Panc1 (cell line): ENCODE measurements at regions not wholly inside any gene's neighbourhood (a gene's known extent, or its start where the extent isn't known, plus 50 kb on each side); places are given as distances from the start of the nearest gene placed in this dataset.

Experiments
- ATAC-seq: fragments of 200-7000 bp; cut with Tn5 transposase; 2 replicates; pipeline ENCODE4 v1.9.1; 2020; ENCODE audit warnings: mild to moderate bottlenecking, moderate library complexity
- BruUV-seq: library from RNA; stranded (reverse); fragments of 400-500 nt; replicated peaks from 2 replicates; lab custom pipeline; 2021; lab: Mats Ljungman, UMichigan
- CTCF ChIA-PET: fragments of 300-600 bp; sonication (Branson Sonifier 250); formaldehyde crosslinking; loops from one replicate; lab custom pipeline; 2022; ENCODE audit warnings: antibody characterized with exemption; lab: Charles Lee
- POLR2A ChIA-PET: fragments of 300-600 bp; sonication (Branson Sonifier 250); formaldehyde crosslinking; loops from one replicate; lab custom pipeline; 2022; ENCODE audit warnings: antibody characterized with exemption; lab: Charles Lee
- DNase-seq: peaks from one replicate; pipeline ENCODE4 v3.0.0-alpha.2; 2010; ENCODE audit warnings: low read depth, low spot score
- H3K27ac ChIP-seq: 2 replicates; pipeline ENCODE4 v1.5.1; 2011; ENCODE audit warnings: mild to moderate bottlenecking, low read length, inconsistent platforms
- H3K27me3 ChIP-seq: fragments of 200-500 bp; sonication (Bioruptor generic); 2 replicates; pipeline ENCODE4 v1.6.0; 2014; ENCODE audit warnings: low read length, inconsistent platforms; ENCODE audit not compliant: control insufficient read depth, insufficient read depth
- H3K36me3 ChIP-seq: fragments of 200-500 bp; sonication (Bioruptor generic); 2 replicates; pipeline ENCODE4 v1.5.1; 2014; ENCODE audit warnings: inconsistent platforms, mild to moderate bottlenecking, low read length, moderate library complexity; ENCODE audit not compliant: control insufficient read depth, insufficient read depth
- H3K4me1 ChIP-seq: 2 replicates; pipeline ENCODE4 v1.5.1; 2011; ENCODE audit warnings: inconsistent platforms, mild to moderate bottlenecking, low read length, moderate library complexity; ENCODE audit not compliant: control insufficient read depth, insufficient read depth
- H3K4me3 ChIP-seq, 2 experiments: 2 replicates each; pipeline ENCODE4 v1.5.1; 2011 to 2012; ENCODE audit warnings: low read depth in 2 of 2, low read length in 2 of 2, mild to moderate bottlenecking in 2 of 2, inconsistent platforms in 1 of 2, moderate library complexity in 1 of 2
- H3K9me3 ChIP-seq: fragments of 200-500 bp; sonication (Bioruptor generic); 2 replicates; pipeline ENCODE4 v1.5.1; 2014; ENCODE audit warnings: low read depth, mild to moderate bottlenecking, inconsistent platforms, low read length, moderate library complexity; ENCODE audit not compliant: control insufficient read depth, insufficient read depth
- POLR2AphosphoS5 ChIP-seq: IDR thresholded peaks from 2 replicates; pipeline ENCODE4 v1.6.1; 2012; ENCODE audit warnings: mild to moderate bottlenecking, low read depth, low read length, moderate library complexity
- SIN3A ChIP-seq: IDR thresholded peaks from 2 replicates; pipeline ENCODE4 v1.6.1; 2012; ENCODE audit warnings: low read depth, mild to moderate bottlenecking, low read length, moderate library complexity, borderline replicate concordance; ENCODE audit not compliant: insufficient read depth
- TCF7L2 ChIP-seq: IDR thresholded peaks from 2 replicates; pipeline ENCODE4 v1.6.1; 2011; ENCODE audit warnings: mild to moderate bottlenecking, low read depth, low read length, inconsistent platforms
- in situ Hi-C: cut with HindIII; loops from 2 replicates; pipeline ENCODE4 v1.10.0; 2016; ENCODE audit warnings: low sequenced_read_pairs, low pct_unique_long_range_greater_than_20kb
- intact Hi-C: fragments of 100-400 bp; cut with micrococcal nuclease; formaldehyde crosslinking; loops from one replicate; pipeline ENCODE4 v1.10.0; 2022; ENCODE audit not compliant: unreplicated experiment
- TF ChIP-seq, protein P1 (sequence below): fragments of 450-650 bp; IDR thresholded peaks from 2 replicates; pipeline ENCODE4 v1.5.1; 2017; ENCODE audit warnings: mild to moderate bottlenecking
- TF ChIP-seq, protein P2 (sequence below), 2 experiments: IDR thresholded peaks; 2 replicates each; pipeline ENCODE4 v1.6.1; 2011 to 2012; ENCODE audit warnings: low read depth in 2 of 2, control low read depth in 1 of 2, low read length in 1 of 2, mild to moderate bottlenecking in 1 of 2, moderate library complexity in 1 of 2; ENCODE audit not compliant: insufficient read depth in 1 of 2

DNA sequence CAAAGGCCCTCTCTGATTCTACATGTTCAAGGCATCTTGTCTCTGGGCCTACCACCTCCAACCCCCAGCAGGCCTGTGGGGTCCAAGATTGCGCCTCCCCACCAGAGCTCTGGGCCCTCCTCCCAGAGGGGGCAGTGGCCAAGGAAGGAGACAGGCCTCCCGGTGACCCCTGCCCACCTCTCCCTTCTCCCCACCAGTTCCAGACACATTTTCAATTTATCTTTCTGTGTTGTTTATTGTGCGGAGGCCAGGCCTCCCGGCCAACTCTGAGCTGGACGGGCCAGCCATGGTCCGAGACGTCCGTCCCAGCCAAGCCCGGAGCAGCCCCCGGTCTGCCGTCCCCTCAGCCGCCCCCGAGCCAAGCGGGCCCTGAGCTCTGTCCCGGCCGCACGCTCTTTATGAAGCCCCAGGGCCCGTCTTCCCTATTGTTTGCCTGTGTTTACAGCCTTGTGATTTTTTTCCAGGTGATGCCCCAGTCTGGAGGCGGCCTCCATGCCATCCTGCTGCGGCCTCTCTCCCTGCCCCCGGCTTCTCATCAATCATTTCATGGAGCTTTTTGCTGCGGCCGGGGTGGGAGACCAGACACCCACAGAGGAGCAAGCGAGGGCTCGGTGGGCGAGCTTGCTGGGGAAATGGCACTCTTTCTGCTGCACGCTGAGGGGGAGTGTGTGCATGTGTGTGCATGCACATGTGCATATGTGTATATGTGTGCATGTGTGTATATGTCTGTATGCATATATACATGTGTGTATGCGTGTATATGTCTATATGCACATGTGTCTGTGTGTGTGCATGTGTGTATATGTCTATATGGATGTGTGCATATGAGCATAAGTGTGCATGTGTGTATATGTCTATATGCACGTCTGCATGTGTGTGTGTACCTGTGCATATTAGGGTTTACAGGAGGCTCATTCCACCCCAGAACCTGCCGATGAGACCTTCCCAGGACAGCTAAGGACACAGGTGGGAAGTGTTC lies 52.7 kb upstream of the ELN start:
- ATAC-seq (no peak), DNase-seq (no peak)
- TF ChIP-seq, protein P1, sequence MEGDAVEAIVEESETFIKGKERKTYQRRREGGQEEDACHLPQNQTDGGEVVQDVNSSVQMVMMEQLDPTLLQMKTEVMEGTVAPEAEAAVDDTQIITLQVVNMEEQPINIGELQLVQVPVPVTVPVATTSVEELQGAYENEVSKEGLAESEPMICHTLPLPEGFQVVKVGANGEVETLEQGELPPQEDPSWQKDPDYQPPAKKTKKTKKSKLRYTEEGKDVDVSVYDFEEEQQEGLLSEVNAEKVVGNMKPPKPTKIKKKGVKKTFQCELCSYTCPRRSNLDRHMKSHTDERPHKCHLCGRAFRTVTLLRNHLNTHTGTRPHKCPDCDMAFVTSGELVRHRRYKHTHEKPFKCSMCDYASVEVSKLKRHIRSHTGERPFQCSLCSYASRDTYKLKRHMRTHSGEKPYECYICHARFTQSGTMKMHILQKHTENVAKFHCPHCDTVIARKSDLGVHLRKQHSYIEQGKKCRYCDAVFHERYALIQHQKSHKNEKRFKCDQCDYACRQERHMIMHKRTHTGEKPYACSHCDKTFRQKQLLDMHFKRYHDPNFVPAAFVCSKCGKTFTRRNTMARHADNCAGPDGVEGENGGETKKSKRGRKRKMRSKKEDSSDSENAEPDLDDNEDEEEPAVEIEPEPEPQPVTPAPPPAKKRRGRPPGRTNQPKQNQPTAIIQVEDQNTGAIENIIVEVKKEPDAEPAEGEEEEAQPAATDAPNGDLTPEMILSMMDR, result no peak
- TF ChIP-seq POLR2AphosphoS5 (no peak), SIN3A (no peak), TCF7L2 (no peak)
- TF ChIP-seq, protein P2, sequence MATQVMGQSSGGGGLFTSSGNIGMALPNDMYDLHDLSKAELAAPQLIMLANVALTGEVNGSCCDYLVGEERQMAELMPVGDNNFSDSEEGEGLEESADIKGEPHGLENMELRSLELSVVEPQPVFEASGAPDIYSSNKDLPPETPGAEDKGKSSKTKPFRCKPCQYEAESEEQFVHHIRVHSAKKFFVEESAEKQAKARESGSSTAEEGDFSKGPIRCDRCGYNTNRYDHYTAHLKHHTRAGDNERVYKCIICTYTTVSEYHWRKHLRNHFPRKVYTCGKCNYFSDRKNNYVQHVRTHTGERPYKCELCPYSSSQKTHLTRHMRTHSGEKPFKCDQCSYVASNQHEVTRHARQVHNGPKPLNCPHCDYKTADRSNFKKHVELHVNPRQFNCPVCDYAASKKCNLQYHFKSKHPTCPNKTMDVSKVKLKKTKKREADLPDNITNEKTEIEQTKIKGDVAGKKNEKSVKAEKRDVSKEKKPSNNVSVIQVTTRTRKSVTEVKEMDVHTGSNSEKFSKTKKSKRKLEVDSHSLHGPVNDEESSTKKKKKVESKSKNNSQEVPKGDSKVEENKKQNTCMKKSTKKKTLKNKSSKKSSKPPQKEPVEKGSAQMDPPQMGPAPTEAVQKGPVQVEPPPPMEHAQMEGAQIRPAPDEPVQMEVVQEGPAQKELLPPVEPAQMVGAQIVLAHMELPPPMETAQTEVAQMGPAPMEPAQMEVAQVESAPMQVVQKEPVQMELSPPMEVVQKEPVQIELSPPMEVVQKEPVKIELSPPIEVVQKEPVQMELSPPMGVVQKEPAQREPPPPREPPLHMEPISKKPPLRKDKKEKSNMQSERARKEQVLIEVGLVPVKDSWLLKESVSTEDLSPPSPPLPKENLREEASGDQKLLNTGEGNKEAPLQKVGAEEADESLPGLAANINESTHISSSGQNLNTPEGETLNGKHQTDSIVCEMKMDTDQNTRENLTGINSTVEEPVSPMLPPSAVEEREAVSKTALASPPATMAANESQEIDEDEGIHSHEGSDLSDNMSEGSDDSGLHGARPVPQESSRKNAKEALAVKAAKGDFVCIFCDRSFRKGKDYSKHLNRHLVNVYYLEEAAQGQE (IDR thresholded peaks at IDR 0.05; ENCODE audit: insufficient read depth in 1 of 2, low read depth in 2 of 2, low read length in 1 of 2), result no peak
- Histone ChIP-seq H3K4me3 (no peak overlapping the region), H3K36me3 (no peaks in the 10 kb centered on the region), H3K27ac (no peak overlapping the region), H3K27me3 (no peaks in the 10 kb centered on the region), H3K4me1 (peaks cover 8% of the 10 kb centered on the region; the same call in 1 of the 2 replicates), H3K9me3 (no peaks in the 10 kb centered on the region)
- BruUV-seq, result no TSS peak
- ChIA-PET CTCF (interaction anchor here (0.6 kb wide), 1 partner anchor 89 kb away, joined by 3 read pairs; no protein-coding TSS in a partner anchor), POLR2A (no interaction called here)
- in situ Hi-C loops (no loop called here), intact Hi-C loops (no loop called here)

DNA sequence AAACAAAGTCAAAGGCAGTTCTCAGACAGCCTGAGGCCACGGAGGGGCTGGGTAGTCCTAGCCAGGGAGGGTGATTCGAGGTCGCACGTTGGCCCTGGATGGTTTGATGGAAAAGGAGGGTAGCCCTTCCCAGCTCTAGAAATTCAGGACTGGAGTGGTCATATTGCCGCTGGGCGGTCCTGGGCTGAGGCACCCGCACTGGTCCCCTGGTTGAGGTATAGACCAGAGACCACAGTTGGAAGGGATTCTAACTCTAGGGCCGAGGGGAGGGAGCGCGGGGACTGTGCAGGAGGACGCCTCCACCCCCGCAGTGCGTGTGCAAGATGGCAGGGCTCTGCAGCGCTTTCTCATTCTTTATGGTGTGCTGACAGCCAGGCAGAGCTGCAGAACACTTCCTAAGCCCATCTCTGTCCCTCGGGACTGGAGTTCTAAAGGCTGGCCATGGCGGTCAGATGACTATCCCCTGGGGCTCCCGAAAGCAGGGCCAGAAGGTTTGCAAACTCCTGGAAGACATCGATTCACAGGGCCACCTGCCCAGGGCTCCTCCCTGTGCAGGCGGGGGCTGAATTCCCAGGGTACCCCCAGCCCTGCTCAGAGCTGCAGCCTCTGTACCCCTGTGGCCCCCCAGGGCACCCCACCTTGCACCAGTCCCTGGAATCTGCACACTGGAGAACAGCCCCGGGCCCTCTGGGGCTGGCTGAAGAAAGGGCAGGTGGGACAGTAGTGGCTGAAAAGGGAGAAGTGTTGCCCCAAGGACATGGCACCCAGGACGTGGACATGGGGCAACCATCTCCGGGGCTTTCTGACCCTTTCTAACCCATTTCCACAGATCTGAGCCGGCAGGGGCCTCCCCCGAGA lies 51.0 kb upstream of the ELN start:
- peaks cover 8% of the 10 kb centered on the region; the same call in 1 of the 2 replicates for H3K4me1 ChIP-seq
- ATAC-seq (no peak), DNase-seq (no peak)
- ChIA-PET POLR2A (no interaction called here), CTCF (interaction anchor here (0.6 kb wide), 1 partner anchor 291 kb away, joined by 21 read pairs; no protein-coding TSS in a partner anchor)
- no peaks in the 10 kb centered on the region for H3K9me3 ChIP-seq
- TF ChIP-seq, protein P1, result no peak
- TF ChIP-seq TCF7L2 (no peak), POLR2AphosphoS5 (no peak), SIN3A (no peak)
- TF ChIP-seq, protein P2 (IDR thresholded peaks at IDR 0.05; ENCODE audit: insufficient read depth in 1 of 2, low read depth in 2 of 2, low read length in 1 of 2), result no peak
- no peaks in the 10 kb centered on the region for H3K27me3 ChIP-seq
- intact Hi-C loops, result no loop called here
- H3K4me3 ChIP-seq, result no peak overlapping the region
- no peaks in the 10 kb centered on the region for H3K36me3 ChIP-seq
- H3K27ac ChIP-seq, result no peak overlapping the region
- BruUV-seq, result no TSS peak
- in situ Hi-C loops, result no loop called here
